OCI-LY1 (cell line): ENCODE measurements at regions not wholly inside any gene's neighbourhood (a gene's known extent, or its start where the extent isn't known, plus 50 kb on each side); places are given as distances from the start of the nearest gene placed in this dataset.
"Not testable (repeated sequence)": the region's sequence is repeated elsewhere in the genome, so short reads cannot be mapped to it uniquely, and the experiment has no call there.

Source experiments
- CTCF ChIP-seq: fragments of 200-600 bp; sonication (generic), shearing (Covaris generic); IDR thresholded peaks from 2 replicates; pipeline ENCODE4 v1.5.1; 2017; ENCODE audit warnings: mild to moderate bottlenecking, antibody characterized with exemption, low read length, moderate library complexity, mixed read lengths
- EZH2 ChIP-seq: fragments of 200-600 bp; sonication (generic), shearing (Covaris generic); IDR thresholded peaks from 2 replicates; pipeline ENCODE4 v1.8.0; 2017; ENCODE audit warnings: borderline replicate concordance, mixed run types, mild to moderate bottlenecking, antibody characterized with exemption, low read length, moderate library complexity, mixed read lengths

DNA sequence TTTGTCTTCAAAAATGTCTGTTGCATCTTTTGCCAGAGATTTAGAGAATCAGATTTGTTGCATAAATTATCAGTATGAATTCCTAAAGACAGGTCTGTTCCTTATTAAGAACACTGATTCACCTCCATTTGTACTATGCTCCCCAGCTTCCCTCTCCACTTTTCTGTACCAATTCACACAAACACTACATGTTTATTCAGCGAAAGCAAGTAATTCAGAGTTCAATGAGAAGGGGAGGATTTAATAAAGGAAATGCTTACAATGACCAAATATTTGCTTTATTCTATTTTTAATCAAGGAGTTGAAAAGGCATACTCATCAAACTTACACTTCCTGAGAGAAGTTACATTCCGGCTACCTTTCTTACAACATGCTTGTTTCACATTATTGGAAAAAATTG, 135.5 kb downstream of the NBPF8 start:
- TF ChIP-seq CTCF, EZH2: not testable (repeated sequence)
